T-helper 17 cell (primary cell): ENCODE measurements at regions not wholly inside any gene's neighbourhood (a gene's known extent, or its start where the extent isn't known, plus 50 kb on each side); places are given as distances from the start of the nearest gene placed in this dataset.

ENCODE experiments used
- ATAC-seq: fragments of 150-1000 bp; cut with Tn5 transposase; 2 replicates; pipeline ENCODE4 v1.10.0; 2021; ENCODE audit warnings: mild to moderate bottlenecking, moderate library complexity
- DNase-seq, 3 donors: peaks; one replicate each; pipeline versions ENCODE4 v3.0.0 to v3.0.0-alpha.2; 2020 to 2021
- H3K9me3 ChIP-seq: one replicate; pipeline ENCODE4 v1.7.0; 2013; ENCODE audit warnings: low read length, mild to moderate bottlenecking; ENCODE audit not compliant: control insufficient read depth, poor library complexity, severe bottlenecking
- H3K27ac Mint-ChIP-seq: one replicate; pipeline ENCODE4 v1.8.0; 2022; ENCODE audit warnings: mild to moderate bottlenecking, moderate library complexity, mixed read lengths
- H3K27me3 Mint-ChIP-seq: one replicate; pipeline ENCODE4 v1.8.0; 2022; ENCODE audit warnings: mixed read lengths
- H3K36me3 Mint-ChIP-seq: one replicate; pipeline ENCODE4 v1.8.0; 2022; ENCODE audit warnings: low read depth, mixed read lengths
- H3K4me1 Mint-ChIP-seq: one replicate; pipeline ENCODE4 v1.8.0; 2022; ENCODE audit warnings: mild to moderate bottlenecking, mixed read lengths
- H3K4me3 Mint-ChIP-seq: one replicate; pipeline ENCODE4 v1.8.0; 2022; ENCODE audit warnings: mild to moderate bottlenecking, moderate library complexity, mixed read lengths

GRCh38 chr13:50303963-50304721 is 288.9 kb downstream of the KCNRG start:
- H3K27ac Mint-ChIP-seq: no peak overlapping the region
- no peaks in the 10 kb centered on the region for H3K9me3 ChIP-seq
- no peaks in the 10 kb centered on the region for H3K36me3 Mint-ChIP-seq
- ATAC-seq (peak; percentile 39), DNase-seq (no peak)
- H3K27me3 Mint-ChIP-seq: no peaks in the 10 kb centered on the region
- H3K4me3 Mint-ChIP-seq: no peak overlapping the region
- H3K4me1 Mint-ChIP-seq: peaks cover 13% of the 10 kb centered on the region

- no peaks in the 10 kb centered on the region for H3K27me3 Mint-ChIP-seq
- H3K9me3 ChIP-seq: no peaks in the 10 kb centered on the region
- H3K4me1 Mint-ChIP-seq: peaks cover 19% of the 10 kb centered on the region
- no peaks in the 10 kb centered on the region for H3K36me3 Mint-ChIP-seq
- H3K4me3 Mint-ChIP-seq: no peak overlapping the region
- H3K27ac Mint-ChIP-seq: no peak overlapping the region
- DNase-seq (no peak), ATAC-seq (no peak)
Measured at GRCh38 chr13:50306156-50306555, 290.9 kb downstream of the KCNRG start.

GRCh38 chr13:50309318-50309717 is 294.1 kb downstream of the KCNRG start:
- ATAC-seq (no peak), DNase-seq (no peak)
- no peaks in the 10 kb centered on the region for H3K36me3 Mint-ChIP-seq
- no peak overlapping the region for H3K4me3 Mint-ChIP-seq
- no peaks in the 10 kb centered on the region for H3K9me3 ChIP-seq
- no peaks in the 10 kb centered on the region for H3K27me3 Mint-ChIP-seq
- H3K27ac Mint-ChIP-seq: no peak overlapping the region
- peaks cover 19% of the 10 kb centered on the region for H3K4me1 Mint-ChIP-seq

- H3K9me3 ChIP-seq: no peaks in the 10 kb centered on the region
- H3K4me3 Mint-ChIP-seq: peak overlapping the region; percentile 76
- DNase-seq (no peak), ATAC-seq (peak; percentile 50)
- no peak overlapping the region for H3K27ac Mint-ChIP-seq
- no peaks in the 10 kb centered on the region for H3K27me3 Mint-ChIP-seq
- H3K36me3 Mint-ChIP-seq: no peaks in the 10 kb centered on the region
- H3K4me1 Mint-ChIP-seq: peaks cover 17% of the 10 kb centered on the region
Measured at GRCh38 chr13:50309882-50310594, 294.8 kb downstream of the KCNRG start.

- H3K27ac Mint-ChIP-seq: no peak overlapping the region
Measured at GRCh38 chr13:50310734-50311133, 295.5 kb downstream of the KCNRG start.

GRCh38 chr13:50318887-50319286 is 303.6 kb downstream of the KCNRG start:
- H3K4me3 Mint-ChIP-seq: no peak overlapping the region
- peak overlapping the region; percentile 45 for H3K27ac Mint-ChIP-seq
- no peak for DNase-seq
- peaks cover 2% of the 10 kb centered on the region for H3K36me3 Mint-ChIP-seq
- ATAC-seq: no peak
- H3K9me3 ChIP-seq: no peaks in the 10 kb centered on the region
- H3K4me1 Mint-ChIP-seq: peaks cover 24% of the 10 kb centered on the region
- H3K27me3 Mint-ChIP-seq: no peaks in the 10 kb centered on the region

More at GRCh38 chr13:50310734-50311133, 295.5 kb downstream of the KCNRG start:
- no peaks in the 10 kb centered on the region for H3K36me3 Mint-ChIP-seq
- peaks cover 17% of the 10 kb centered on the region for H3K4me1 Mint-ChIP-seq
- H3K27me3 Mint-ChIP-seq: no peaks in the 10 kb centered on the region
- ATAC-seq (no peak), DNase-seq (no peak)
- peak overlapping the region; percentile 13 for H3K4me3 Mint-ChIP-seq
- no peaks in the 10 kb centered on the region for H3K9me3 ChIP-seq

GRCh38 chr13:50319635-50320255 is 304.5 kb downstream of the KCNRG start:
- DNase-seq (no peak), ATAC-seq (peak; percentile 70)
- H3K36me3 Mint-ChIP-seq: peaks cover 2% of the 10 kb centered on the region
- peaks cover 24% of the 10 kb centered on the region for H3K4me1 Mint-ChIP-seq
- no peaks in the 10 kb centered on the region for H3K27me3 Mint-ChIP-seq
- no peaks in the 10 kb centered on the region for H3K9me3 ChIP-seq
- H3K4me3 Mint-ChIP-seq: peak overlapping the region; percentile 61
- peak overlapping the region; percentile 88 for H3K27ac Mint-ChIP-seq

- Mint-ChIP-seq H3K4me3 (no peak overlapping the region), H3K27me3 (no peaks in the 10 kb centered on the region), H3K36me3 (peaks cover 6% of the 10 kb centered on the region), H3K4me1 (peaks cover 24% of the 10 kb centered on the region), H3K27ac (peak overlapping the region; percentile 88)
- H3K9me3 ChIP-seq: no peaks in the 10 kb centered on the region
- ATAC-seq: peak; percentile 8
- no peak for DNase-seq
Measured at GRCh38 chr13:50320271-50320862, 305.1 kb downstream of the KCNRG start.

- H3K9me3 ChIP-seq: no peaks in the 10 kb centered on the region
- peaks cover 8% of the 10 kb centered on the region for H3K36me3 Mint-ChIP-seq
- ATAC-seq (no peak), DNase-seq (no peak)
- H3K27me3 Mint-ChIP-seq: no peaks in the 10 kb centered on the region
- H3K27ac Mint-ChIP-seq: no peak overlapping the region
- peaks cover 24% of the 10 kb centered on the region for H3K4me1 Mint-ChIP-seq
- H3K4me3 Mint-ChIP-seq: no peak overlapping the region
Measured at GRCh38 chr13:50322006-50322405, 306.8 kb downstream of the KCNRG start.

- Mint-ChIP-seq H3K36me3 (peaks cover 8% of the 10 kb centered on the region), H3K4me1 (peaks cover 21% of the 10 kb centered on the region), H3K4me3 (no peak overlapping the region), H3K27me3 (no peaks in the 10 kb centered on the region), H3K27ac (no peak overlapping the region)
- no peaks in the 10 kb centered on the region for H3K9me3 ChIP-seq
- DNase-seq (no peak), ATAC-seq (no peak)
Measured at GRCh38 chr13:50323440-50324065, 308.3 kb downstream of the KCNRG start.

- H3K36me3 Mint-ChIP-seq: peaks cover 8% of the 10 kb centered on the region
- DNase-seq (no peak), ATAC-seq (no peak)
- H3K27me3 Mint-ChIP-seq: no peaks in the 10 kb centered on the region
- no peaks in the 10 kb centered on the region for H3K4me1 Mint-ChIP-seq
- no peak overlapping the region for H3K4me3 Mint-ChIP-seq
- no peaks in the 10 kb centered on the region for H3K9me3 ChIP-seq
- H3K27ac Mint-ChIP-seq: no peak overlapping the region
Measured at GRCh38 chr13:50326271-50326670, 311.0 kb downstream of the KCNRG start.

GRCh38 chr13:50326811-50327210 is 311.6 kb downstream of the KCNRG start:
- Mint-ChIP-seq H3K27ac (no peak overlapping the region), H3K4me1 (no peaks in the 10 kb centered on the region), H3K27me3 (no peaks in the 10 kb centered on the region), H3K4me3 (no peak overlapping the region), H3K36me3 (peaks cover 8% of the 10 kb centered on the region)
- no peaks in the 10 kb centered on the region for H3K9me3 ChIP-seq
- DNase-seq (no peak), ATAC-seq (no peak)
